ENCODE measurements at regions not wholly inside any gene's neighbourhood (a gene's known extent, or its start where the extent isn't known, plus 50 kb on each side); places are given as distances from the start of the nearest gene placed in this dataset.
A peak's percentile ranks its signal among the peaks of the same experiment; 100 is the strongest.

DNA sequence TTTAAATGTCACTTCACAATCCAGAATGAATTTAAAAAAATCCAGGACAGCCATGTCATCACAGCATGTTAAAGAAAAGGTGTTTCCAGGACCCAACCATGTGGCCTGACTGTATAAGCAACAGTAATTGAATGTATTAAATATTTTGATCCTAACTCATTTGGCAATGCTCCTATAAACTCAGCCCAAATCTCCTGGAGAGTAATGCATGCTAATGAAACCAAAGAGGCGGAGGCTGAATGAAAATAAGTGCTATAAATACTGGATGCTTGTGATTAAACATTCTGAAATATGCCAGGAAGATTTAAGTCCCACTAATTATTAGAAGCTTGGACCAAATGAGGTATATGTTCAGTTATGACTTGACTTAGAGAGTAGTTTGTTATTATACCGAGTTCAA lies 486.8 kb downstream of the FRK start:
- TF ChIP-seq, protein P1, sequence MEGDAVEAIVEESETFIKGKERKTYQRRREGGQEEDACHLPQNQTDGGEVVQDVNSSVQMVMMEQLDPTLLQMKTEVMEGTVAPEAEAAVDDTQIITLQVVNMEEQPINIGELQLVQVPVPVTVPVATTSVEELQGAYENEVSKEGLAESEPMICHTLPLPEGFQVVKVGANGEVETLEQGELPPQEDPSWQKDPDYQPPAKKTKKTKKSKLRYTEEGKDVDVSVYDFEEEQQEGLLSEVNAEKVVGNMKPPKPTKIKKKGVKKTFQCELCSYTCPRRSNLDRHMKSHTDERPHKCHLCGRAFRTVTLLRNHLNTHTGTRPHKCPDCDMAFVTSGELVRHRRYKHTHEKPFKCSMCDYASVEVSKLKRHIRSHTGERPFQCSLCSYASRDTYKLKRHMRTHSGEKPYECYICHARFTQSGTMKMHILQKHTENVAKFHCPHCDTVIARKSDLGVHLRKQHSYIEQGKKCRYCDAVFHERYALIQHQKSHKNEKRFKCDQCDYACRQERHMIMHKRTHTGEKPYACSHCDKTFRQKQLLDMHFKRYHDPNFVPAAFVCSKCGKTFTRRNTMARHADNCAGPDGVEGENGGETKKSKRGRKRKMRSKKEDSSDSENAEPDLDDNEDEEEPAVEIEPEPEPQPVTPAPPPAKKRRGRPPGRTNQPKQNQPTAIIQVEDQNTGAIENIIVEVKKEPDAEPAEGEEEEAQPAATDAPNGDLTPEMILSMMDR (IDR thresholded peaks at IDR 0.05; ENCODE audit: low read depth, low read length, missing control alignments), result no peak
- no peak for DNase-seq (ENCODE audit: extremely low read depth, low read depth)

DNA sequence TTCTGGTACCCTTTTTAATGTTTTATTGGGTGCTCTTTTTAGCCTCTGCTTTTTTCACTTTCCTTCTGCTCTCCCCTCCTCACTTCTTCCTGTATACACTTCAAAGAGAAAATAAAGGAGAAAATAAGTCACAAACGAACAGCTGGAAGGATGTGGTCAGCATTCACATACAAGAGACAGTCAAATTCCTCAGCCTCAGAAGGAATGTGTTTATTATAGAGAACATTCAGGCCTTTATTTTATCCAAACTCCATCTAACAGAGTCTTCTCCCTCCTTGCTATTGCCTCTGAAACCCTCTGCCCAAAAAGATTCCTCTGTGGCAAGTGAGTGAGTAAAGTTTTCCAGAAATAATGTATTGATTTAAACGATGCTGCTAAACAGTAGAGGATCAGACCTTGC lies 490.4 kb downstream of the FRK start:
- no peak overlapping the region for H3K4me3 ChIP-seq (replicated peaks; ENCODE audit: low read depth, low read length)
- DNase-seq (ENCODE audit: extremely low read depth, low read depth), result no peak
- TF ChIP-seq, protein P1 (IDR thresholded peaks at IDR 0.05; ENCODE audit: low read depth, low read length, missing control alignments), result no peak

More for the DNA sequence above, 486.8 kb downstream of the FRK start:
- H3K4me3 ChIP-seq (replicated peaks; ENCODE audit: low read depth, low read length), result no peak overlapping the region

DNA sequence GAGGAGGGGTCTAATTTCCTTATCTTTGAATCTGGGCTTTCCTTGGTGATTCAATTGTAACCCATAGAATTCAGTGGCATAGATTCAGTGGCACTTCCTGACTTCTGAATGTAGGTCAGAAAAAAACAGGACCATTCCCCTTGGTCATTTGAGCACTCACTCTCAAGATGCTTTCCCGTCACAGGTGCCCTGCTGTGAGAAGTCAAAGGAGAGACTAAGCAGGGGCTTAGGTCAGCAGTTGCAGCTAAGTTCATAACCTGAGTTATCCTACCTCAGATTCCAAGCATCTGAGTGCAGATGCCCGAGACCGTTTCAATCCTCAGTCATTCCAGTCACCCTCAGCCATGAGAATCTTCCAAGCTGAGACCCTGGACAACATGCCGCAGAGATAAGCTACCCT lies 506.6 kb downstream of the FRK start:
- no peak for DNase-seq (ENCODE audit: extremely low read depth, low read depth)
- TF ChIP-seq, protein P1 (IDR thresholded peaks at IDR 0.05; ENCODE audit: low read depth, low read length, missing control alignments), result no peak
- no peak overlapping the region for H3K4me3 ChIP-seq (replicated peaks; ENCODE audit: low read depth, low read length)

DNA sequence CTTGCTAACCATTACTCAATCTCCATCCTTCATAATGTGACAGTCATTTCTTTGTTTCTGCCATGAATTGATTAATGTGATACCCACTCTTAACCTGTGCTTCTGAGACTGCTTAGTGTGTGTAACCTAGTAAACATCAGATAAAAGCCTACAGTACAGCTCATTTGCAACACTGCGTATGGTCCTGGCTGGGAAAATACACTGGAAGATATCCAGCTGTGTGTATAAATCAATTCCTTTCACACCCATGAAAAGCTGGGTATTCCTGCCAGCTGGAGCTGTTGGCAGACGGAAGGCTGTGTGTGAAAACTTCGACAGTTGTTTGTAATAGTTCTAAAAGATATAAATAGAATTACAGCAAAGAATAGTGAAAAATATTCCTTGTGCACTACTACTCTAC lies 509.2 kb downstream of the FRK start:
- TF ChIP-seq, protein P1 (IDR thresholded peaks at IDR 0.05; ENCODE audit: low read depth, low read length, missing control alignments), result no peak
- DNase-seq (ENCODE audit: extremely low read depth, low read depth), result no peak
- no peak overlapping the region for H3K4me3 ChIP-seq (replicated peaks; ENCODE audit: low read depth, low read length)

DNA sequence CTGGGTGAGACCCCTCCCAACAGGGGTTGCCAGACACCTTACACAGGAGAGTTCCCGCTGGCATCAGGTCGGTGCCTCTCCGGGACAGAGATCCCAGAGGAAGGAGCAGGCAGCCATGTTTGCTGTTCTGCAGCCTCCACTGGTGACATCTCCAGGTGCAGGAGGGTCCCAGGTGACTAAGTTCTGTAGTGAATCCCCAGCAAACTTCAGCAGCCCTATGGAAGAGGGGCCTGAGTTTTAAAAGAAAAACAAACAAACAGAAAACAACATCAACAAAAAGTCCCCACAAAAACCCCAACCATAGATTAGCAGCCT lies 515.1 kb downstream of the FRK start:
- no peak for DNase-seq (ENCODE audit: extremely low read depth, low read depth)
- H3K4me3 ChIP-seq (replicated peaks; ENCODE audit: low read depth, low read length), result no peak overlapping the region
- TF ChIP-seq, protein P1 (IDR thresholded peaks at IDR 0.05; ENCODE audit: low read depth, low read length, missing control alignments), result no peak

DNA sequence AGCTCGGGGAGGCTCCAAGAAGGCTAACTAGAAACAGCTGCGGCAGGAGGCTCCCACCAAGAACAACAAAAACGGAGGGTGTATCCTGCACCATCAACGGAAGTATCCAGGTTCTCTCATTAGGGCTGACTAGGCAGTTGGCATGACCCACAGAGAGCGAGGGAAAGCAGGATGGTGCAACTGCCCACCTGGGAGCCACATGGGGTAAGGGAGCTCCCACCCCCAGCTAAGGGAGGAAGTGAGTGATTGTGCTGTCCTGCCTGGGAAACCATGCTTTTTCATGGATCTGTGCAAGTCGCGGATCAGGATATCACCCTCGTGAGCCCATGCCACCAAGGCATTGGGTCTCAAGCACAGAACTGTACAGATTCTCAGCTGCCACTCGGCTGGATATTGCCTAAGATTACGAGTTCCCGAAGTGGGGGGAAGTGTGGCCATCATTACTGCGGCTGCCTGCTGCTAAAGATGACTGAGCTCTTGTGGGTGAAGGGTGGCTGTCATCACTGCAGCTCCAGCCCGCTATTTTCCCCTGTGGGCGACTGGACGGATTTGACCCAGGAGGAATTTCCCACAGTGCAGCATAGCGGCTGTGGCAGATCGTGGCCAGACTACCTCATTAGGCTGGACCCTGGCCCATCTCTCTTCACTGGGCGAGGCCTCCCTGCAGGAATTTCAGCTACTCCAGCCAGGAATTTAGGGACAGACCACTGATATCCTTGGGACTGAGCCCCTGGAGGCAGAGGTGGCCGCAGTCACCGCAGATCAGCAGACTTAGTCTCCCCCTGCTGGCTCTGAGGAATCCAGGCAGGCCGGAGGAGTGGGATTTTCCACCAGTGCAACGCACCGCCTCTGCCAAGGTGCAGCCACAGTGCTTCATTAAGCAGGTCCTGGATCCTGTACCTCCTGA lies 515.7 kb downstream of the FRK start:
- no peak for DNase-seq (ENCODE audit: extremely low read depth, low read depth)
- TF ChIP-seq, protein P1 (IDR thresholded peaks at IDR 0.05; ENCODE audit: low read depth, low read length, missing control alignments), result peak; percentile 26
- no peak overlapping the region for H3K4me3 ChIP-seq (replicated peaks; ENCODE audit: low read depth, low read length)

All from HFF-Myc (cell line).